ENCODE measurements at regions not wholly inside any gene's neighbourhood (a gene's known extent, or its start where the extent isn't known, plus 50 kb on each side); places are given as distances from the start of the nearest gene placed in this dataset.

DNA sequence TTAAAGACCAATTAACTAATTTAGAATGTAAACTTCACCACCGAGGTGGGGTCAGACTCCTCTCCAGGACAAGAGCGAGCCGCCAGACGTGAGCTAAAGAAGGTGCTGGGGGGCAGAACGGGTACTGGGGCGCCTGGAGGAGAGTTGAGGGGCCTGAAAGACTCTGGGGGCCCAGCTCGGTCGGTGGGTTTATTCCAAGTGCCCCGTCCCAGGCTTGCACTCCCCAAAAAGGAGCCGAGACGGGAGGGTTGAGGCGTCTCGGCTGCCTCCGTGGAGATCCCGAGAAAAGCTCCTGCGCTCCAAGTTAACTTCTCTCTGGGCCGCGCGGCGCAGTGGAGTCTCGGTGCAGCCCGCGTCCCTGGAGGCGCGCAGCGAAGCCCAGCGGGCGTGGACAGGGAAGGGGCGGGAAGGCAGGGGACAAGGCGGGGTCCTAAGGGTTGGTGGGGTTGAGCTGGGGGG lies 553.3 kb downstream of the TFEC start:
- no CpG with 5 or more reads among the region's 30 CpGs for WGBS, 2 experiments (ENCODE audit: extremely low coverage in 2 of 2, insufficient read length in 1 of 2)
- TF ChIP-seq SMC3 (IDR thresholded peaks at IDR 0.05; ENCODE audit: low read depth, low read length) (no peak), RAD21 (IDR thresholded peaks at IDR 0.05; ENCODE audit: low read length) (no peak), FOS (IDR thresholded peaks at IDR 0.05; ENCODE audit: low read depth, low read length) (no peak), CHD1 (IDR thresholded peaks at IDR 0.05; ENCODE audit: low read depth, low read length) (no peak), RCOR1 (IDR thresholded peaks at IDR 0.05; ENCODE audit: insufficient replicate concordance, low read length) (no peak), NFE2L2 (IDR thresholded peaks at IDR 0.05; ENCODE audit: low read depth, low read length) (no peak), POLR2A (IDR thresholded peaks at IDR 0.05; ENCODE audit: low read depth, low read length) (no peak), CEBPB (IDR thresholded peaks at IDR 0.05; ENCODE audit: low read depth, low read length) (no peak), MXI1 (IDR thresholded peaks at IDR 0.05; ENCODE audit: borderline replicate concordance, low read depth, low read length) (no peak), BHLHE40 (IDR thresholded peaks at IDR 0.05; ENCODE audit: low read depth, low read length) (no peak), MAFK (IDR thresholded peaks at IDR 0.05; ENCODE audit: low read depth, low read length) (no peak), MAZ (IDR thresholded peaks at IDR 0.05; ENCODE audit: borderline replicate concordance, low read depth, low read length) (no peak), RFX5 (IDR thresholded peaks at IDR 0.05; ENCODE audit: low read depth, low read length) (no peak)
- TF ChIP-seq, protein P1, sequence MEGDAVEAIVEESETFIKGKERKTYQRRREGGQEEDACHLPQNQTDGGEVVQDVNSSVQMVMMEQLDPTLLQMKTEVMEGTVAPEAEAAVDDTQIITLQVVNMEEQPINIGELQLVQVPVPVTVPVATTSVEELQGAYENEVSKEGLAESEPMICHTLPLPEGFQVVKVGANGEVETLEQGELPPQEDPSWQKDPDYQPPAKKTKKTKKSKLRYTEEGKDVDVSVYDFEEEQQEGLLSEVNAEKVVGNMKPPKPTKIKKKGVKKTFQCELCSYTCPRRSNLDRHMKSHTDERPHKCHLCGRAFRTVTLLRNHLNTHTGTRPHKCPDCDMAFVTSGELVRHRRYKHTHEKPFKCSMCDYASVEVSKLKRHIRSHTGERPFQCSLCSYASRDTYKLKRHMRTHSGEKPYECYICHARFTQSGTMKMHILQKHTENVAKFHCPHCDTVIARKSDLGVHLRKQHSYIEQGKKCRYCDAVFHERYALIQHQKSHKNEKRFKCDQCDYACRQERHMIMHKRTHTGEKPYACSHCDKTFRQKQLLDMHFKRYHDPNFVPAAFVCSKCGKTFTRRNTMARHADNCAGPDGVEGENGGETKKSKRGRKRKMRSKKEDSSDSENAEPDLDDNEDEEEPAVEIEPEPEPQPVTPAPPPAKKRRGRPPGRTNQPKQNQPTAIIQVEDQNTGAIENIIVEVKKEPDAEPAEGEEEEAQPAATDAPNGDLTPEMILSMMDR (conservative IDR thresholded peaks at IDR 0.05; ENCODE audit: low read depth, low read length) = no peak
- TF ChIP-seq, protein P2, sequence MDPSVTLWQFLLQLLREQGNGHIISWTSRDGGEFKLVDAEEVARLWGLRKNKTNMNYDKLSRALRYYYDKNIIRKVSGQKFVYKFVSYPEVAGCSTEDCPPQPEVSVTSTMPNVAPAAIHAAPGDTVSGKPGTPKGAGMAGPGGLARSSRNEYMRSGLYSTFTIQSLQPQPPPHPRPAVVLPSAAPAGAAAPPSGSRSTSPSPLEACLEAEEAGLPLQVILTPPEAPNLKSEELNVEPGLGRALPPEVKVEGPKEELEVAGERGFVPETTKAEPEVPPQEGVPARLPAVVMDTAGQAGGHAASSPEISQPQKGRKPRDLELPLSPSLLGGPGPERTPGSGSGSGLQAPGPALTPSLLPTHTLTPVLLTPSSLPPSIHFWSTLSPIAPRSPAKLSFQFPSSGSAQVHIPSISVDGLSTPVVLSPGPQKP (IDR thresholded peaks at IDR 0.05; ENCODE audit: borderline replicate concordance, low read depth, low read length) = no peak
- TF ChIP-seq, protein P3, sequence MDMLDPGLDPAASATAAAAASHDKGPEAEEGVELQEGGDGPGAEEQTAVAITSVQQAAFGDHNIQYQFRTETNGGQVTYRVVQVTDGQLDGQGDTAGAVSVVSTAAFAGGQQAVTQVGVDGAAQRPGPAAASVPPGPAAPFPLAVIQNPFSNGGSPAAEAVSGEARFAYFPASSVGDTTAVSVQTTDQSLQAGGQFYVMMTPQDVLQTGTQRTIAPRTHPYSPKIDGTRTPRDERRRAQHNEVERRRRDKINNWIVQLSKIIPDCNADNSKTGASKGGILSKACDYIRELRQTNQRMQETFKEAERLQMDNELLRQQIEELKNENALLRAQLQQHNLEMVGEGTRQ (IDR thresholded peaks at IDR 0.05; ENCODE audit: low read depth, low read length) = no peak
- 0 out of 2 replicates have a peak overlapping the region, but pooled peaks have one; percentile 48 for H3K23ac ChIP-seq (ENCODE audit: low read depth, low read length)
- H2AK9ac ChIP-seq (replicated peaks; ENCODE audit: low read depth, low read length, poor library complexity) = peak overlapping the region; percentile 60
- no peak for DNase-seq
- no peaks in the 10 kb centered on the region for H4K20me1 ChIP-seq (ENCODE audit: insufficient read depth, low read length)
- in situ Hi-C loops (cut with MboI; ENCODE audit: low sequenced_read_pairs) = no loop called here
- no peaks in the 10 kb centered on the region for H3K36me3 ChIP-seq (ENCODE audit: control insufficient read depth, insufficient read depth, low read length)
- intact Hi-C loops (cut with micrococcal nuclease) = loop anchor here (10.0 kb wide), 1 partner anchor 612 kb away; no protein-coding TSS in a partner anchor
- H2BK15ac ChIP-seq (ENCODE audit: low read depth, low read length) = no peak overlapping the region; the same call in 2 of the 3 replicates
- peak overlapping the region; percentile 49; the same call in 1 of the 2 replicates for H3K56ac ChIP-seq (ENCODE audit: extremely low read depth, insufficient read depth, low read length)
- dilution Hi-C loops (cut with HindIII; ENCODE audit: low sequenced_read_pairs, unreplicated experiment) = no loop called here
- H3K27me3 ChIP-seq (ENCODE audit: control insufficient read depth, insufficient read depth, low read length) = no peaks in the 10 kb centered on the region
- H3K27ac ChIP-seq (ENCODE audit: insufficient read depth, low read length) = no peak overlapping the region
- ChIA-PET CTCF (interaction anchor here (0.6 to 1.2 kb wide), 3 partner anchors 13 to 618 kb away, joined by 3 read pairs; no protein-coding TSS in a partner anchor), POLR2A (ENCODE audit: unreplicated experiment) (interaction anchor here (0.6 to 0.7 kb wide), 3 partner anchors 607 to 710 kb away, joined by 3 read pairs; no protein-coding TSS in a partner anchor)
- H3K79me1 ChIP-seq (ENCODE audit: low read depth in 1 of 2, low read length in 2 of 2) = no peaks in the 10 kb centered on the region
- H2AK5ac ChIP-seq (ENCODE audit: low read depth, low read length) = no peak overlapping the region
- H3K14ac ChIP-seq (replicated peaks; ENCODE audit: low read depth, low read length) = no peak overlapping the region
- peak overlapping the region; percentile 16 for H3K4ac ChIP-seq (ENCODE audit: low read depth, low read length)
- peak overlapping the region; percentile 80 for H2BK120ac ChIP-seq (ENCODE audit: low read depth, low read length)
- BruUV-seq (replicated peaks) = no TSS peak
- H3K9me3 ChIP-seq (ENCODE audit: control insufficient read depth, insufficient read depth, low read length) = no peaks in the 10 kb centered on the region
- H3K4me1 ChIP-seq (ENCODE audit: control insufficient read depth, insufficient read depth, low read length) = no peaks in the 10 kb centered on the region
- peak overlapping the region; percentile 44 for H3K4me3 ChIP-seq (ENCODE audit: insufficient read depth, low read depth, low read length)
- no peak overlapping the region for H4K8ac ChIP-seq (ENCODE audit: low read depth in 2 of 2, low read length in 2 of 2)
- peak overlapping the region; percentile 54 for H2BK20ac ChIP-seq (ENCODE audit: low read depth, low read length)
- no peaks in the 10 kb centered on the region for H3K9me1 ChIP-seq (ENCODE audit: insufficient read depth, low read length)
- no peak overlapping the region; the same call in 1 of the 2 replicates for H4K5ac ChIP-seq (ENCODE audit: low read depth, low read length)
- peak; percentile 93 for ATAC-seq (ENCODE audit: low read depth)
- peak overlapping the region; percentile 92 for H2AFZ ChIP-seq (replicated peaks; ENCODE audit: low read length, poor library complexity)
- H3K4me2 ChIP-seq (ENCODE audit: low read depth, low read length) = peak overlapping the region; percentile 79
- no peak overlapping the region for H3K9ac ChIP-seq (ENCODE audit: low read depth, low read length)
- no peak overlapping the region; the same call in 1 of the 2 replicates for H3K18ac ChIP-seq (ENCODE audit: low read depth, low read length)
- H4K91ac ChIP-seq (ENCODE audit: insufficient read depth, low read depth, low read length) = no peak overlapping the region
- no peak overlapping the region for H2BK5ac ChIP-seq (ENCODE audit: low read depth, low read length, poor library complexity, severe bottlenecking)
